H9 (cell line): ENCODE measurements at regions not wholly inside any gene's neighbourhood (a gene's known extent, or its start where the extent isn't known, plus 50 kb on each side); places are given as distances from the start of the nearest gene placed in this dataset.

Experiments used
- DNase-seq: peaks from one replicate; pipeline ENCODE4 v3.0.0-alpha.2; 2017
- H2AFZ ChIP-seq: one replicate; pipeline ENCODE4 v1.6.1; 2013; ENCODE audit warnings: mild to moderate bottlenecking, low read length, control low read depth, moderate library complexity
- H2AK5ac ChIP-seq: 2 replicates; pipeline ENCODE4 v1.6.1; 2013; ENCODE audit warnings: low read length, control low read depth, mixed read lengths; ENCODE audit not compliant: insufficient read length
- H2BK120ac ChIP-seq: one replicate; pipeline ENCODE4 v1.6.1; 2013; ENCODE audit warnings: low read depth, mild to moderate bottlenecking, low read length, control low read depth, inconsistent platforms; ENCODE audit not compliant: poor library complexity, severe bottlenecking
- H2BK12ac ChIP-seq: 2 replicates; pipeline ENCODE4 v1.6.1; 2013; ENCODE audit warnings: low read length, control low read depth, mixed read lengths, low read depth; ENCODE audit not compliant: insufficient read length
- H2BK15ac ChIP-seq: 2 replicates; pipeline ENCODE4 v1.6.1; 2013; ENCODE audit warnings: low read depth, low read length, control low read depth
- H2BK20ac ChIP-seq: one replicate; pipeline ENCODE4 v1.6.1; 2013; ENCODE audit warnings: low read depth, mild to moderate bottlenecking, low read length, control low read depth, inconsistent platforms; ENCODE audit not compliant: poor library complexity, severe bottlenecking
- H2BK5ac ChIP-seq: 2 replicates; pipeline ENCODE4 v1.6.1; 2013; ENCODE audit warnings: low read length, control low read depth, mixed read lengths; ENCODE audit not compliant: insufficient read length
- H3K14ac ChIP-seq: 2 replicates; pipeline ENCODE4 v1.6.1; 2013; ENCODE audit warnings: low read length, control low read depth; ENCODE audit not compliant: insufficient read depth
- H3K18ac ChIP-seq: 2 replicates; pipeline ENCODE4 v1.6.1; 2013; ENCODE audit warnings: low read depth, mild to moderate bottlenecking, mixed read lengths, low read length, control low read depth; ENCODE audit not compliant: insufficient read length
- H3K23ac ChIP-seq: 2 replicates; pipeline ENCODE4 v1.6.1; 2013; ENCODE audit warnings: low read length, control low read depth, mixed read lengths, low read depth; ENCODE audit not compliant: insufficient read length
- H3K23me2 ChIP-seq: 2 replicates; pipeline ENCODE4 v1.6.1; 2013; ENCODE audit warnings: low read depth, mild to moderate bottlenecking, mixed read lengths, low read length, control low read depth; ENCODE audit not compliant: insufficient read length, poor library complexity, severe bottlenecking
- H3K27ac ChIP-seq: 2 replicates; pipeline ENCODE4 v1.5.1; 2013; ENCODE audit warnings: low read length, control low read depth, mixed read lengths, low read depth; ENCODE audit not compliant: insufficient read length
- H3K27me3 ChIP-seq: 2 replicates; pipeline ENCODE4 v1.6.1; 2013; ENCODE audit warnings: low read length, control low read depth, inconsistent platforms; ENCODE audit not compliant: insufficient read depth
- H3K4ac ChIP-seq: 2 replicates; pipeline ENCODE4 v1.6.1; 2013; ENCODE audit warnings: low read depth, mild to moderate bottlenecking, control low read depth, inconsistent platforms, low read length, moderate library complexity
- H3K4me1 ChIP-seq: 2 replicates; pipeline ENCODE4 v1.6.1; 2013; ENCODE audit warnings: low read length, control low read depth, inconsistent platforms; ENCODE audit not compliant: insufficient read depth
- H3K4me2 ChIP-seq: 2 replicates; pipeline ENCODE4 v1.6.1; 2013; ENCODE audit warnings: low read length, control low read depth, mixed read lengths; ENCODE audit not compliant: insufficient read length, insufficient read depth
- H3K56ac ChIP-seq: 2 replicates; pipeline ENCODE4 v1.6.1; 2013; ENCODE audit warnings: low read depth, mild to moderate bottlenecking, mixed read lengths, low read length, control low read depth; ENCODE audit not compliant: insufficient read length
- H3K79me1 ChIP-seq: 2 replicates; pipeline ENCODE4 v1.6.1; 2013; ENCODE audit warnings: low read depth, mild to moderate bottlenecking, moderate library complexity, low read length, control low read depth, inconsistent platforms; ENCODE audit not compliant: insufficient read depth, poor library complexity, severe bottlenecking
- H3K79me2 ChIP-seq: 2 replicates; pipeline ENCODE4 v1.6.1; 2013; ENCODE audit warnings: low read length, control low read depth, inconsistent platforms; ENCODE audit not compliant: insufficient read depth
- H3K9ac ChIP-seq: 2 replicates; pipeline ENCODE4 v1.6.1; 2013; ENCODE audit warnings: low read length, control low read depth, mixed read lengths; ENCODE audit not compliant: insufficient read length; ENCODE audit errors: extremely low read depth
- H3K9me3 ChIP-seq: one replicate; pipeline ENCODE4 v1.6.1; 2013; ENCODE audit warnings: low read depth, low read length, inconsistent platforms; ENCODE audit not compliant: control insufficient read depth
- H3T11ph ChIP-seq: one replicate; pipeline ENCODE4 v1.6.1; 2013; ENCODE audit warnings: mild to moderate bottlenecking, low read length, control low read depth, inconsistent platforms
- H4K20me1 ChIP-seq: one replicate; pipeline ENCODE4 v1.6.1; 2013; ENCODE audit not compliant: control insufficient read depth, insufficient read length, insufficient read depth
- H4K5ac ChIP-seq: 2 replicates; pipeline ENCODE4 v1.6.1; 2013; ENCODE audit warnings: low read depth, mild to moderate bottlenecking, mixed read lengths, low read length, control low read depth; ENCODE audit not compliant: insufficient read length
- H4K8ac ChIP-seq: replicated peaks from 2 replicates; pipeline ENCODE4 v1.6.1; 2013; ENCODE audit warnings: low read length, control low read depth, mixed read lengths, low read depth; ENCODE audit not compliant: insufficient read length
- H4K91ac ChIP-seq: 2 replicates; pipeline ENCODE4 v1.6.1; 2013; ENCODE audit warnings: low read depth, mild to moderate bottlenecking, moderate library complexity, mixed read lengths, low read length, control low read depth; ENCODE audit not compliant: insufficient read length
- H3K27ac Mint-ChIP-seq, 3 experiments: 2 replicates in 2 of 3; 3 replicates in 1 of 3; pipeline ENCODE4 v1.8.0; 2020 to 2021; ENCODE audit warnings: mixed read lengths in 3 of 3, mild to moderate bottlenecking in 1 of 3, moderate library complexity in 1 of 3
- H3K27me3 Mint-ChIP-seq: 2 replicates; pipeline ENCODE4 v1.8.0; 2021; ENCODE audit warnings: low read depth, mild to moderate bottlenecking, moderate library complexity, mixed read lengths
- H3K36me3 Mint-ChIP-seq, 3 experiments: 2 replicates in 2 of 3; 3 replicates in 1 of 3; pipeline ENCODE4 v1.8.0; 2020 to 2021; ENCODE audit warnings: low read depth in 3 of 3, mixed read lengths in 3 of 3; ENCODE audit not compliant: insufficient read depth in 1 of 3
- H3K4me1 Mint-ChIP-seq, 2 experiments: 2 replicates each; pipeline ENCODE4 v1.8.0; 2020; ENCODE audit warnings: mixed read lengths in 2 of 2
- H3K4me3 Mint-ChIP-seq, 2 experiments: 2 replicates in 1 of 2; 3 replicates in 1 of 2; pipeline ENCODE4 v1.8.0; 2020 to 2021; ENCODE audit warnings: mild to moderate bottlenecking in 2 of 2, mixed read lengths in 2 of 2, moderate library complexity in 1 of 2
- H3K9me3 Mint-ChIP-seq, 2 experiments: 2 replicates in 1 of 2; 3 replicates in 1 of 2; pipeline ENCODE4 v1.8.0; 2020; ENCODE audit warnings: mild to moderate bottlenecking in 2 of 2, mixed read lengths in 2 of 2, moderate library complexity in 1 of 2
- WGBS: extraction: QIAGEN DNeasy Blood & Tissue Kit; methylation state at CpG from one replicate; pipeline ENCODE4 v1.1.7; 2013; ENCODE audit warnings: missing lambda C conversion rate, low lambda C conversion rate, mixed read lengths; ENCODE audit not compliant: insufficient read length; ENCODE audit errors: extremely low coverage; 5-methylcytosine and 5-hydroxymethylcytosine counted together
- TF ChIP-seq, protein P1 (sequence below): fragments of 200-600 bp; sonication (generic); conservative IDR thresholded peaks from 3 replicates; pipeline ENCODE4 v1.8.0; 2021; ENCODE audit warnings: antibody characterized with exemption, mild to moderate bottlenecking

DNA sequence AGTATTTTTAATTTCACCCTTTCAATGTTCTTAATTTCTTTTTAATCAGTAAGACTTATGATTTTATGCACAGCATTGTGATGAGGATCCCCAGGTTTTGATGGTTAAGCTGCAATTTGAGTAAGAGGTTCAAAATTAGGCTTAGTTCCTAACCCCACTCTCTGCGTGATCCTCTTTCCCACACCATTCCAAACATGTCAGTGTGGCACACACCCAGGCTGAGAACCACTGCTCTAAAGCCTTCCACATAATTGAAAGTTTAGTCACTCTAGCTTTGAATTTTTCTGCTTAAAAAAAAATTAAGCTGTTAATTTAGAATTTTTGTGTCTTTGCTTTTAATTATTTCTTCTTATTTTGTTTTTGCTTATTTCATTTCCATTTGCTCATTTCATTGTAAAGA, 68.8 kb upstream of the SLC7A11 start:
- Histone ChIP-seq H3K56ac (no peak overlapping the region), H4K91ac (no peak overlapping the region), H4K5ac (no peak overlapping the region), H3K4ac (no peak overlapping the region), H2BK12ac (no peak overlapping the region), H3K4me2 (no peak overlapping the region), H2AK5ac (no peak overlapping the region), H3T11ph (no peak overlapping the region), H3K23ac (no peak overlapping the region), H2BK120ac (no peak overlapping the region), H3K9ac (no peak overlapping the region), H2BK5ac (no peak overlapping the region), H3K27me3 (no peaks in the 10 kb centered on the region), H2AFZ (no peak overlapping the region), H3K18ac (no peak overlapping the region), H2BK15ac (no peak overlapping the region), H3K79me2 (no peaks in the 10 kb centered on the region), H3K79me1 (no peaks in the 10 kb centered on the region), H2BK20ac (no peak overlapping the region), H3K27ac (no peak overlapping the region), H3K14ac (no peak overlapping the region), H3K9me3 (no peaks in the 10 kb centered on the region), H4K8ac (no peak overlapping the region), H4K20me1 (no peaks in the 10 kb centered on the region), H3K23me2 (no peaks in the 10 kb centered on the region), H3K4me1 (no peaks in the 10 kb centered on the region; the same call in 1 of the 2 replicates)
- Mint-ChIP-seq H3K9me3 (peaks cover 0 to 5% of the 10 kb centered on the region in 2 experiments; a peak in 4 of 5 replicates), H3K4me3 (no peak overlapping the region), H3K36me3 (peaks cover 0 to 6% (median 2%) of the 10 kb centered on the region in 3 experiments; a peak in 3 of 7 replicates), H3K27me3 (no peaks in the 10 kb centered on the region), H3K4me1 (peaks cover 0 to 9% of the 10 kb centered on the region in 2 experiments; a peak in 1 of 4 replicates), H3K27ac (no peak overlapping the region)
- TF ChIP-seq, protein P1, sequence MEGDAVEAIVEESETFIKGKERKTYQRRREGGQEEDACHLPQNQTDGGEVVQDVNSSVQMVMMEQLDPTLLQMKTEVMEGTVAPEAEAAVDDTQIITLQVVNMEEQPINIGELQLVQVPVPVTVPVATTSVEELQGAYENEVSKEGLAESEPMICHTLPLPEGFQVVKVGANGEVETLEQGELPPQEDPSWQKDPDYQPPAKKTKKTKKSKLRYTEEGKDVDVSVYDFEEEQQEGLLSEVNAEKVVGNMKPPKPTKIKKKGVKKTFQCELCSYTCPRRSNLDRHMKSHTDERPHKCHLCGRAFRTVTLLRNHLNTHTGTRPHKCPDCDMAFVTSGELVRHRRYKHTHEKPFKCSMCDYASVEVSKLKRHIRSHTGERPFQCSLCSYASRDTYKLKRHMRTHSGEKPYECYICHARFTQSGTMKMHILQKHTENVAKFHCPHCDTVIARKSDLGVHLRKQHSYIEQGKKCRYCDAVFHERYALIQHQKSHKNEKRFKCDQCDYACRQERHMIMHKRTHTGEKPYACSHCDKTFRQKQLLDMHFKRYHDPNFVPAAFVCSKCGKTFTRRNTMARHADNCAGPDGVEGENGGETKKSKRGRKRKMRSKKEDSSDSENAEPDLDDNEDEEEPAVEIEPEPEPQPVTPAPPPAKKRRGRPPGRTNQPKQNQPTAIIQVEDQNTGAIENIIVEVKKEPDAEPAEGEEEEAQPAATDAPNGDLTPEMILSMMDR, result no peak
- WGBS, result no CpG with 5 or more reads among the region's 1 CpG
- no peak for DNase-seq
